Loucy (cell line): ENCODE measurements at regions not wholly inside any gene's neighbourhood (a gene's known extent, or its start where the extent isn't known, plus 50 kb on each side); places are given as distances from the start of the nearest gene placed in this dataset.

Source experiments
- H2AFZ ChIP-seq: fragments of 200-600 bp; sonication (generic); 2 replicates; pipeline ENCODE4 v1.6.0; 2016; ENCODE audit warnings: antibody characterized with exemption, mild to moderate bottlenecking, low read length, moderate library complexity
- H3F3A ChIP-seq: fragments of 200-600 bp; 2 replicates; pipeline ENCODE4 v1.6.0; 2016; ENCODE audit warnings: antibody characterized with exemption, low read depth, mild to moderate bottlenecking
- H3K27me3 ChIP-seq: fragments of 200-600 bp; sonication (generic); 2 replicates; pipeline ENCODE4 v1.6.1; 2014; ENCODE audit warnings: low read length, mild to moderate bottlenecking; ENCODE audit not compliant: insufficient read depth, poor library complexity, severe bottlenecking
- H3K36me3 ChIP-seq: fragments of 200-600 bp; sonication (generic); 2 replicates; pipeline ENCODE4 v1.6.1; 2016; ENCODE audit warnings: low read length; ENCODE audit not compliant: insufficient read depth
- H3K4me1 ChIP-seq: fragments of 200-600 bp; sonication (generic); 2 replicates; pipeline ENCODE4 v1.5.1; 2014; ENCODE audit warnings: low read length, mild to moderate bottlenecking; ENCODE audit not compliant: insufficient read depth, poor library complexity, severe bottlenecking
- H3K4me2 ChIP-seq: fragments of 200-600 bp; sonication (generic); 2 replicates; pipeline ENCODE4 v1.6.0; 2014; ENCODE audit warnings: antibody characterized with exemption, low read length, low read depth, mild to moderate bottlenecking; ENCODE audit not compliant: poor library complexity, severe bottlenecking
- H3K4me3 ChIP-seq: fragments of 200-600 bp; sonication (generic); 2 replicates; pipeline ENCODE4 v1.5.1; 2014; ENCODE audit warnings: low read length, mild to moderate bottlenecking, mixed read lengths; ENCODE audit not compliant: poor library complexity, severe bottlenecking
- H3K79me2 ChIP-seq: fragments of 200-600 bp; sonication (generic); 2 replicates; pipeline ENCODE4 v1.6.1; 2014; ENCODE audit warnings: low read length; ENCODE audit not compliant: insufficient read depth
- H3K9ac ChIP-seq: fragments of 200-600 bp; sonication (generic); 2 replicates; pipeline ENCODE4 v1.6.0; 2014; ENCODE audit warnings: mild to moderate bottlenecking, low read depth, low read length, moderate library complexity; ENCODE audit not compliant: poor library complexity, severe bottlenecking
- H3K9me2 ChIP-seq: fragments of 200-600 bp; sonication (generic); replicated peaks from 2 replicates; pipeline ENCODE4 v1.6.1; 2016; ENCODE audit warnings: low read depth, low read length, mixed read lengths
- H3K9me3 ChIP-seq: fragments of 200-600 bp; sonication (generic); 2 replicates; pipeline ENCODE4 v1.6.1; 2014; ENCODE audit warnings: mild to moderate bottlenecking, antibody characterized with exemption, low read length, low read depth; ENCODE audit not compliant: insufficient read depth
- H4K20me1 ChIP-seq: fragments of 200-600 bp; sonication (generic); 2 replicates; pipeline ENCODE4 v1.6.0; 2014; ENCODE audit warnings: antibody characterized with exemption, low read length, mild to moderate bottlenecking; ENCODE audit not compliant: insufficient read depth, poor library complexity, severe bottlenecking
- EZH2phosphoT487 ChIP-seq: fragments of 200-600 bp; IDR thresholded peaks from 2 replicates; pipeline ENCODE4 v1.6.1; 2018; ENCODE audit warnings: antibody characterized with exemption, mild to moderate bottlenecking, moderate library complexity, borderline replicate concordance
- TF ChIP-seq, protein P1 (sequence below): fragments of 200-600 bp; sonication (generic); conservative IDR thresholded peaks from 2 replicates; pipeline ENCODE4 v1.5.1; 2014; ENCODE audit warnings: mild to moderate bottlenecking, antibody characterized with exemption, low read length

DNA sequence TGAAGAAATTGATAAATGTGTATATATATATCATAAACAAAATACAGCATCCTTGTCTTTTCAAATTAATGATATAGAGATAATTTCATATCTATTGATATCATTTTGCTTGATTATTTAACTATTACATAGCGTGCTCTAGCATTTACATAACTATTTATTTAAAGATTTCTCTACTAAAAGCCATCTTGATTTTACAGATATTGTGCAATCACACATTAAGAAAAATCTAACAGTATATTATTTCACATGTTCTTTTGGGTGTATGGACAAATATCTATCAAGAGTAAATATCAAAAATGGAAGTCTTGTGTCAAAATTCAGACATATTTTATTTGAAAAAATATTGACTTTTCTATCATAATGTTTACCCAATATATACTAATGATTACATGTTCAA is 966.8 kb downstream of the SLITRK5 start:
- H3K9me3 ChIP-seq, result no peaks in the 10 kb centered on the region
- no peak overlapping the region for H3K9ac ChIP-seq
- H3K27me3 ChIP-seq, result no peaks in the 10 kb centered on the region
- H3K4me3 ChIP-seq, result no peak overlapping the region
- no peak overlapping the region for H2AFZ ChIP-seq
- TF ChIP-seq, protein P1, sequence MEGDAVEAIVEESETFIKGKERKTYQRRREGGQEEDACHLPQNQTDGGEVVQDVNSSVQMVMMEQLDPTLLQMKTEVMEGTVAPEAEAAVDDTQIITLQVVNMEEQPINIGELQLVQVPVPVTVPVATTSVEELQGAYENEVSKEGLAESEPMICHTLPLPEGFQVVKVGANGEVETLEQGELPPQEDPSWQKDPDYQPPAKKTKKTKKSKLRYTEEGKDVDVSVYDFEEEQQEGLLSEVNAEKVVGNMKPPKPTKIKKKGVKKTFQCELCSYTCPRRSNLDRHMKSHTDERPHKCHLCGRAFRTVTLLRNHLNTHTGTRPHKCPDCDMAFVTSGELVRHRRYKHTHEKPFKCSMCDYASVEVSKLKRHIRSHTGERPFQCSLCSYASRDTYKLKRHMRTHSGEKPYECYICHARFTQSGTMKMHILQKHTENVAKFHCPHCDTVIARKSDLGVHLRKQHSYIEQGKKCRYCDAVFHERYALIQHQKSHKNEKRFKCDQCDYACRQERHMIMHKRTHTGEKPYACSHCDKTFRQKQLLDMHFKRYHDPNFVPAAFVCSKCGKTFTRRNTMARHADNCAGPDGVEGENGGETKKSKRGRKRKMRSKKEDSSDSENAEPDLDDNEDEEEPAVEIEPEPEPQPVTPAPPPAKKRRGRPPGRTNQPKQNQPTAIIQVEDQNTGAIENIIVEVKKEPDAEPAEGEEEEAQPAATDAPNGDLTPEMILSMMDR, result no peak
- TF ChIP-seq EZH2phosphoT487, result no peak
- no peaks in the 10 kb centered on the region for H4K20me1 ChIP-seq
- H3K4me1 ChIP-seq, result no peaks in the 10 kb centered on the region
- no peaks in the 10 kb centered on the region for H3K36me3 ChIP-seq
- no peaks in the 10 kb centered on the region for H3F3A ChIP-seq
- no peak overlapping the region for H3K4me2 ChIP-seq
- no peaks in the 10 kb centered on the region for H3K79me2 ChIP-seq
- H3K9me2 ChIP-seq, result no peaks in the 10 kb centered on the region

DNA sequence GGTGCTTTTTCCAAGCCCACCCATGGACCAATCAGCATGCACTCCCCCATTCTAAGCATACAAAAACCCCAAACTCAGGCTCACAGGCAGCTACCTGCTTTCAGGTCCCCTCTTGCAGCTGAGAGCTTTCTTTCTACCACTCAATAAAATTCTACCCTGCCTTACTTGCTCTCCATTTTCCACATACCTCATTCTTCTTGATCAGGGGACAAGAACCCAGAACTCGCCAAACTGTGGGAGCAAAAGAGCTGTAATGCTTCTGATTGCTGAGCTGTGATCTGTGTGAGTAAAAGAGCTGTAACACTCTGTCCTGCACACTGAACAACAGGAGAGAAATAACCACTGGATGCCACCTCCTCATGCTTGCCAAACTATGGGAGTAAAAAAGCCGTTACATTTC is 972.1 kb downstream of the SLITRK5 start:
- Histone ChIP-seq H4K20me1 (no peaks in the 10 kb centered on the region), H3K9me2 (no peaks in the 10 kb centered on the region), H3K79me2 (no peaks in the 10 kb centered on the region), H3F3A (no peaks in the 10 kb centered on the region), H3K4me1 (no peaks in the 10 kb centered on the region), H3K4me3 (no peak overlapping the region), H3K9ac (no peak overlapping the region), H2AFZ (no peak overlapping the region), H3K9me3 (0 out of 2 replicates have a peak, but pooled peaks cover 8% of the 10 kb centered on the region), H3K27me3 (no peaks in the 10 kb centered on the region), H3K36me3 (no peaks in the 10 kb centered on the region), H3K4me2 (no peak overlapping the region)
- no peak for TF ChIP-seq EZH2phosphoT487
- TF ChIP-seq, protein P1, result no peak

DNA sequence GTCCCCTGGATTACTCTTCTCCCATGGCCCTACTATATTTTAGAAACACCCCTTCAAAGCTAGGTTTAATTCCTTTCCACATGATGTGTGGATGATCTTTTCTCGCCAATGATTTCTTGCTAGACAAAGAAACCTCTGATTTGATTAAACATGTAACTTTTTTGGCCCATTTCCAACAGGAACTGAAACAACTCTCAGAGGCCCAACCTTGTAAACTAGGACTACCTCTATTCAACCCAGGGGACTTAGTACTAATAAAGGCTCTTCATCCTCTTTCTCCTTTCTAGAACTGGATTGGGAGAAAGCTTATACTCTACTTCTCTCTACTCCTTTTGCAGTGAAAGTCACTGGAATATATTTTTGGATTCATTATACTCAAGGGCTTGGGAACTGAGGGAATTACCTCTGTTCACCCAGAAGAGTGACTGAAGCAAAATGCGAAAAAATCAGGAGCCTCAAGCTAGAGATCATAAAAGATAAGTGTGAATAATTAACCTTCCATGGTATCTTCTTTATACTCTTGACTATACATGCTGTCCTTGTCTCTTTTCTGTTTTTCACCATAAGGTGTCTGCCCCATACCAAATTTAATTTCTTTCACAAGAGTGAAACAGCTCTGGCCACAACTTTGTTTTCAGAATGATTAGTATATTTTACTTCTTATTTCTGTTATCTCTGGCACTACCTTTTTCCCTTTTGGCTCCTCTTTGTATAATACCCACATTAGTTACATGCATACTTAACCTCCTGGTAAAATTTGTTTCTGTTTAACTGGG is 977.6 kb downstream of the SLITRK5 start:
- Histone ChIP-seq H4K20me1 (no peaks in the 10 kb centered on the region), H3K79me2 (no peaks in the 10 kb centered on the region), H3K9me3 (0 out of 2 replicates have a peak, but pooled peaks cover 3% of the 10 kb centered on the region), H3K9me2 (no peaks in the 10 kb centered on the region), H3K4me1 (no peaks in the 10 kb centered on the region), H3K27me3 (no peaks in the 10 kb centered on the region), H3K9ac (no peak overlapping the region), H2AFZ (no peak overlapping the region), H3K4me2 (no peak overlapping the region), H3F3A (no peaks in the 10 kb centered on the region), H3K36me3 (no peaks in the 10 kb centered on the region), H3K4me3 (no peak overlapping the region)
- TF ChIP-seq, protein P1, result no peak
